GM18517 (cell line): ENCODE measurements at regions not wholly inside any gene's neighbourhood (a gene's known extent, or its start where the extent isn't known, plus 50 kb on each side); places are given as distances from the start of the nearest gene placed in this dataset.
A peak's percentile ranks its signal among the peaks of the same experiment; 100 is the strongest.

Experiments used
- ATAC-seq: cut with Tn5 transposase; IDR thresholded peaks from one replicate; pipeline ENCODE4 v1.9.1; 2021; ENCODE audit warnings: mild to moderate bottlenecking, moderate library complexity; ENCODE audit not compliant: unreplicated experiment

GRCh38 chr2:126437016-126437415 lies 218.9 kb upstream of the GYPC start:
- ATAC-seq: no peak

GRCh38 chr2:126444512-126444911 lies 211.4 kb upstream of the GYPC start:
- ATAC-seq: no peak

GRCh38 chr2:126446106-126446695 lies 209.8 kb upstream of the GYPC start:
- ATAC-seq: no peak

- ATAC-seq: no peak
Measured at GRCh38 chr2:126448611-126449010, 207.3 kb upstream of the GYPC start.

- ATAC-seq: peak; percentile 88
Measured at GRCh38 chr2:126449677-126450076, 206.3 kb upstream of the GYPC start.

GRCh38 chr2:126463892-126464674 lies 191.9 kb upstream of the GYPC start:
- ATAC-seq: no peak

GRCh38 chr2:126467367-126468054 lies 188.4 kb upstream of the GYPC start:
- peak; percentile 87 for ATAC-seq

- no peak for ATAC-seq
Measured at GRCh38 chr2:126475031-126475430, 180.9 kb upstream of the GYPC start.

GRCh38 chr2:126476691-126477090 lies 179.3 kb upstream of the GYPC start:
- ATAC-seq: no peak

GRCh38 chr2:126480033-126480432 lies 175.9 kb upstream of the GYPC start:
- ATAC-seq: no peak

GRCh38 chr2:126482582-126483464 lies 173.1 kb upstream of the GYPC start:
- no peak for ATAC-seq

GRCh38 chr2:126494593-126494992 lies 161.4 kb upstream of the GYPC start:
- no peak for ATAC-seq

GRCh38 chr2:126495189-126495588 lies 160.8 kb upstream of the GYPC start:
- no peak for ATAC-seq

GRCh38 chr2:126496493-126496892 lies 159.5 kb upstream of the GYPC start:
- ATAC-seq: peak; percentile 95

- ATAC-seq: no peak
Measured at GRCh38 chr2:126503476-126503875, 152.5 kb upstream of the GYPC start.

GRCh38 chr2:126504949-126505348 lies 151.0 kb upstream of the GYPC start:
- ATAC-seq: no peak

GRCh38 chr2:126506786-126507185 lies 149.2 kb upstream of the GYPC start:
- no peak for ATAC-seq

- no peak for ATAC-seq
Measured at GRCh38 chr2:126507425-126507911, 148.5 kb upstream of the GYPC start.

- no peak for ATAC-seq
Measured at GRCh38 chr2:126510356-126510755, 145.6 kb upstream of the GYPC start.

- ATAC-seq: no peak
Measured at GRCh38 chr2:126510960-126511359, 145.0 kb upstream of the GYPC start.

GRCh38 chr2:126512026-126512425 lies 143.9 kb upstream of the GYPC start:
- ATAC-seq: no peak
